Neural cell (in vitro differentiated cells): ENCODE measurements at regions not wholly inside any gene's neighbourhood (a gene's known extent, or its start where the extent isn't known, plus 50 kb on each side); places are given as distances from the start of the nearest gene placed in this dataset.

Experiments
- H2AFZ ChIP-seq: fragments of 200-600, 300-800 bp; sonication (generic), shearing (Covaris generic); 2 replicates; pipeline ENCODE4 v1.6.0; 2014; ENCODE audit warnings: low read depth, mild to moderate bottlenecking, antibody characterized with exemption, low read length, moderate library complexity
- H3F3A ChIP-seq: fragments of 200-600 bp; shearing (Covaris generic); 2 replicates; pipeline ENCODE4 v1.6.1; 2016; ENCODE audit warnings: mild to moderate bottlenecking, moderate library complexity, mixed read lengths, antibody characterized with exemption, low read length; ENCODE audit not compliant: insufficient read depth, poor library complexity, severe bottlenecking
- H3K27ac ChIP-seq: fragments of 200-600, 300-800 bp; sonication (generic), shearing (Covaris generic); 2 replicates; pipeline ENCODE4 v1.5.1; 2014; ENCODE audit warnings: mild to moderate bottlenecking, low read length, moderate library complexity
- H3K27me3 ChIP-seq: fragments of 300-800, 200-600 bp; sonication (generic), shearing (Covaris generic); 2 replicates; pipeline ENCODE4 v1.6.0; 2014; ENCODE audit warnings: mild to moderate bottlenecking, low read depth, low read length, moderate library complexity; ENCODE audit not compliant: insufficient read depth
- H3K36me3 ChIP-seq: fragments of 300-800, 200-600 bp; sonication (generic), shearing (Covaris generic); 2 replicates; pipeline ENCODE4 v1.5.1; 2014; ENCODE audit warnings: mild to moderate bottlenecking, antibody characterized with exemption, low read length, moderate library complexity; ENCODE audit not compliant: insufficient read depth
- H3K4me2 ChIP-seq: fragments of 300-800, 200-600 bp; sonication (generic), shearing (Covaris generic); 2 replicates; pipeline ENCODE4 v1.6.0; 2014; ENCODE audit warnings: mild to moderate bottlenecking, low read length
- H3K4me3 ChIP-seq: fragments of 300-800, 200-600 bp; sonication (generic), shearing (Covaris generic); 2 replicates; pipeline ENCODE4 v1.5.1; 2014; ENCODE audit warnings: mild to moderate bottlenecking, low read length, moderate library complexity
- H3K79me2 ChIP-seq: fragments of 200-600 bp; shearing (Covaris generic); replicated peaks from 2 replicates; pipeline ENCODE4 v1.6.0; 2014; ENCODE audit warnings: mild to moderate bottlenecking, low read length, moderate library complexity; ENCODE audit not compliant: insufficient read depth
- H3K9ac ChIP-seq: fragments of 300-800, 200-600 bp; sonication (generic), shearing (Covaris generic); 2 replicates; pipeline ENCODE4 v1.6.1; 2016; ENCODE audit warnings: mild to moderate bottlenecking, low read length, mixed read lengths
- H3K9me2 ChIP-seq: fragments of 200-600 bp; shearing (Covaris generic); 2 replicates; pipeline ENCODE4 v1.6.1; 2016; ENCODE audit warnings: mild to moderate bottlenecking, low read length, mixed read lengths; ENCODE audit not compliant: insufficient read depth
- H3K9me3 ChIP-seq: fragments of 200-600, 300-800 bp; sonication (generic), shearing (Covaris generic); 2 replicates; pipeline ENCODE4 v1.6.1; 2016; ENCODE audit warnings: mild to moderate bottlenecking, mixed run types, low read length, moderate library complexity, mixed read lengths
- H4K20me1 ChIP-seq: fragments of 200-600 bp; shearing (Covaris generic); 2 replicates; pipeline ENCODE4 v1.6.1; 2016; ENCODE audit warnings: mild to moderate bottlenecking, mixed run types; ENCODE audit not compliant: insufficient read depth
- CTCF ChIP-seq: fragments of 450-650 bp; IDR thresholded peaks from 2 replicates; pipeline ENCODE4 v1.5.1; 2014; ENCODE audit warnings: antibody characterized with exemption, mild to moderate bottlenecking, moderate library complexity; ENCODE audit not compliant: poor library complexity, severe bottlenecking
- EP300 ChIP-seq: fragments of 450-650 bp; conservative IDR thresholded peaks from 2 replicates; pipeline ENCODE4 v1.6.1; 2014; ENCODE audit warnings: antibody characterized with exemption, mild to moderate bottlenecking, moderate library complexity; ENCODE audit not compliant: poor library complexity, severe bottlenecking
- EZH2 ChIP-seq: fragments of 200-600, 300-800 bp; shearing (Covaris generic), sonication (generic); IDR thresholded peaks from 2 replicates; pipeline ENCODE4 v1.6.1; 2014; ENCODE audit warnings: antibody characterized with exemption, low read length, borderline replicate concordance, mild to moderate bottlenecking; ENCODE audit not compliant: insufficient read depth, poor library complexity, severe bottlenecking
- MXI1 ChIP-seq: fragments of 450-650 bp; conservative IDR thresholded peaks from 2 replicates; pipeline ENCODE4 v1.6.1; 2014; ENCODE audit warnings: antibody characterized with exemption, mild to moderate bottlenecking; ENCODE audit not compliant: poor library complexity, severe bottlenecking
- POLR2AphosphoS5 ChIP-seq: IDR thresholded peaks from 2 replicates; pipeline ENCODE4 v1.6.1; 2012
- RAD21 ChIP-seq: fragments of 450-650 bp; conservative IDR thresholded peaks from 2 replicates; pipeline ENCODE4 v1.6.1; 2014; ENCODE audit warnings: antibody characterized with exemption, mild to moderate bottlenecking, moderate library complexity
- SMC3 ChIP-seq: fragments of 450-650 bp; conservative IDR thresholded peaks from 2 replicates; pipeline ENCODE4 v1.6.1; 2014; ENCODE audit warnings: antibody characterized with exemption, mild to moderate bottlenecking, moderate library complexity; ENCODE audit not compliant: poor library complexity
- TAF1 ChIP-seq: IDR thresholded peaks from 2 replicates; pipeline ENCODE4 v1.6.1; 2012; ENCODE audit warnings: low read depth
- TF ChIP-seq, protein P1 (sequence below): IDR thresholded peaks from 2 replicates; pipeline ENCODE4 v1.6.1; 2012; ENCODE audit warnings: borderline replicate concordance

DNA sequence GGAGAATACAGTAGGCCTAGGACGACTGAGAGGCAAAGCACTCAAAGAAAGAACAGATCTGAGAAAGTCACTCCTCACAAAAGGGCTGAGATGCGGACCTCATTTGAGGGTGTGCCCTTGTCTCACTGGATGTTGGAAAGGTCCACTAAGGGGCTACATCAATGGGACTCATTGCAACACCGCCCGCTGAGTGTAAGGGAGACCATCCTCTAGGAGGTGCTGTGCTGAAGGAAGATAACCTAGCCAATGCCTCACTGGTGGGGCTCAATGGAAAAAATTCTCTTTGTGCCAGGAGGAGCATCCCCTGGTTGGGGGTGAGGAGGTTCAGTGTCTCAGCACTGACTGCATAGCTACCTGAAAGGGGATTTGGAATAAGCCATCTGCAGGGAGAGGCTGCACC lies 758.7 kb upstream of the CELF2 start:
- Histone ChIP-seq H3K27me3 (no peaks in the 10 kb centered on the region), H3K27ac (no peak overlapping the region), H3K9ac (no peak overlapping the region), H3K9me3 (no peaks in the 10 kb centered on the region), H3K4me2 (no peak overlapping the region), H3F3A (no peaks in the 10 kb centered on the region), H2AFZ (no peak overlapping the region), H4K20me1 (no peaks in the 10 kb centered on the region), H3K4me3 (no peak overlapping the region), H3K9me2 (no peaks in the 10 kb centered on the region), H3K79me2 (no peaks in the 10 kb centered on the region), H3K36me3 (no peaks in the 10 kb centered on the region)
- TF ChIP-seq CTCF (no peak), EP300 (no peak), EZH2 (no peak), MXI1 (no peak), SMC3 (no peak), RAD21 (no peak), POLR2AphosphoS5 (no peak), TAF1 (no peak)
- TF ChIP-seq, protein P1, sequence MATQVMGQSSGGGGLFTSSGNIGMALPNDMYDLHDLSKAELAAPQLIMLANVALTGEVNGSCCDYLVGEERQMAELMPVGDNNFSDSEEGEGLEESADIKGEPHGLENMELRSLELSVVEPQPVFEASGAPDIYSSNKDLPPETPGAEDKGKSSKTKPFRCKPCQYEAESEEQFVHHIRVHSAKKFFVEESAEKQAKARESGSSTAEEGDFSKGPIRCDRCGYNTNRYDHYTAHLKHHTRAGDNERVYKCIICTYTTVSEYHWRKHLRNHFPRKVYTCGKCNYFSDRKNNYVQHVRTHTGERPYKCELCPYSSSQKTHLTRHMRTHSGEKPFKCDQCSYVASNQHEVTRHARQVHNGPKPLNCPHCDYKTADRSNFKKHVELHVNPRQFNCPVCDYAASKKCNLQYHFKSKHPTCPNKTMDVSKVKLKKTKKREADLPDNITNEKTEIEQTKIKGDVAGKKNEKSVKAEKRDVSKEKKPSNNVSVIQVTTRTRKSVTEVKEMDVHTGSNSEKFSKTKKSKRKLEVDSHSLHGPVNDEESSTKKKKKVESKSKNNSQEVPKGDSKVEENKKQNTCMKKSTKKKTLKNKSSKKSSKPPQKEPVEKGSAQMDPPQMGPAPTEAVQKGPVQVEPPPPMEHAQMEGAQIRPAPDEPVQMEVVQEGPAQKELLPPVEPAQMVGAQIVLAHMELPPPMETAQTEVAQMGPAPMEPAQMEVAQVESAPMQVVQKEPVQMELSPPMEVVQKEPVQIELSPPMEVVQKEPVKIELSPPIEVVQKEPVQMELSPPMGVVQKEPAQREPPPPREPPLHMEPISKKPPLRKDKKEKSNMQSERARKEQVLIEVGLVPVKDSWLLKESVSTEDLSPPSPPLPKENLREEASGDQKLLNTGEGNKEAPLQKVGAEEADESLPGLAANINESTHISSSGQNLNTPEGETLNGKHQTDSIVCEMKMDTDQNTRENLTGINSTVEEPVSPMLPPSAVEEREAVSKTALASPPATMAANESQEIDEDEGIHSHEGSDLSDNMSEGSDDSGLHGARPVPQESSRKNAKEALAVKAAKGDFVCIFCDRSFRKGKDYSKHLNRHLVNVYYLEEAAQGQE = no peak

DNA sequence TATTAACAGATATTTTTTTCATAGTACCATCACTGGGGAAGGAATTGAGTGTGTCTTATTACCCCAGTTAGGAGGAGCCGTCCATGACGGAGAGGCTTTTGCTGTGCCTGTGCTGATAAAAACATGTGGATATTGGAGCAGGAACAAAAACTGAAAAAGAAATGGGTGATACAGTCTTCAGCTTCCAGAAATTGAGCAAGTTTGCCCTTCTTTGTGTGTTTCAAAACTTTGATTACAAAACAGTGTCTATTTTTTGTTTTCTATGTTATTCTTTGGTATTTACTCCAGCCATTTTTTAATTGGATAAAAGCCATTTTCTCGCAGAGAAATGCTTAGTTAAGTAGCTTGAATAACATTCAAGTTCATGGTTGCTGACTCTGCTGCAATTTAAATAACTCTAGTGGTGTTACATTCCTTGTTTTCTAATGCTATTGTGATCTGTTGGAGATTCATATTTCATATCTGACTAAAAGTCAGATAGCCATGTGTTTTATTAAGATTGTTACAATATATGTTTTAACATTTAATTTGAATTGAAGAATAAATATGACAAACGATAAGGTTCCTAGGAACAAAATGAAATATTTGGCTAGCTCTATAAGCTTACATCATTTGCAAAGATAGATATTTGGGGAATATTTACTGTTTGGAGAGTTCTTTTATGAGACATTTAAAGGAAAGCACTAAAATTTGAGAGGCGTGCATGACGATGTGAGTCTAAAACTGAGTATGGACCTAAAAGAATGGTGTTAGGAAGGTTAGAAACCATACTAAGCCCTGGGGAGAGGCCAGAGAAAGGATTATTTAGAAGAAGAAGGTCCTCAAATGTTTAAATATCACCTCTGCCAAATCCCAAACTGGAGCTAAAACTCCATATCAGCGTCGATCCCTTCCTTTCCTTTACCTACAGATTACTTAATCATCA lies 747.3 kb upstream of the CELF2 start:
- H3K9ac ChIP-seq = no peak overlapping the region
- no peaks in the 10 kb centered on the region for H3F3A ChIP-seq
- H4K20me1 ChIP-seq = no peaks in the 10 kb centered on the region
- no peak overlapping the region for H3K4me3 ChIP-seq
- H2AFZ ChIP-seq = no peak overlapping the region
- no peaks in the 10 kb centered on the region for H3K36me3 ChIP-seq
- no peaks in the 10 kb centered on the region for H3K27me3 ChIP-seq
- TF ChIP-seq EZH2 (no peak), POLR2AphosphoS5 (no peak), RAD21 (no peak), CTCF (no peak), EP300 (no peak), SMC3 (no peak), TAF1 (no peak), MXI1 (no peak)
- TF ChIP-seq, protein P1 = no peak
- H3K4me2 ChIP-seq = no peak overlapping the region
- H3K9me3 ChIP-seq = no peaks in the 10 kb centered on the region
- no peak overlapping the region for H3K27ac ChIP-seq
- H3K9me2 ChIP-seq = no peaks in the 10 kb centered on the region
- no peaks in the 10 kb centered on the region for H3K79me2 ChIP-seq
